CD4-positive, alpha-beta T cell treated with Interleukin-4 for 4 hours (primary cell): ENCODE measurements at regions not wholly inside any gene's neighbourhood (a gene's known extent, or its start where the extent isn't known, plus 50 kb on each side); places are given as distances from the start of the nearest gene placed in this dataset.

Experiments used
- DNase-seq: peaks from one replicate; pipeline ENCODE4 v3.0.0-alpha.2; 2020

- no peak for DNase-seq
Observed at GRCh38 chr9:29659736-29660135, 2086.5 kb upstream of the C9orf72 start.

- no peak for DNase-seq
Observed at GRCh38 chr9:29668732-29669131, 2095.5 kb upstream of the C9orf72 start.

- no peak for DNase-seq
Observed at GRCh38 chr9:29669613-29670012, 2096.3 kb upstream of the C9orf72 start.

GRCh38 chr9:29685531-29685930, 2112.2 kb upstream of the C9orf72 start:
- no peak for DNase-seq

- DNase-seq: no peak
Observed at GRCh38 chr9:29691145-29691544, 2117.9 kb upstream of the C9orf72 start.

GRCh38 chr9:29691758-29692407, 2118.6 kb upstream of the C9orf72 start:
- DNase-seq: no peak

- DNase-seq: no peak
Observed at GRCh38 chr9:29697011-29697410, 2123.7 kb upstream of the C9orf72 start.

- DNase-seq: no peak
Observed at GRCh38 chr9:29701559-29701958, 2128.3 kb upstream of the C9orf72 start.

- no peak for DNase-seq
Observed at GRCh38 chr9:29701971-29702370, 2128.7 kb upstream of the C9orf72 start.

- DNase-seq: no peak
Observed at GRCh38 chr9:29714860-29715259, 2141.6 kb upstream of the C9orf72 start.

GRCh38 chr9:29717631-29718030, 2144.3 kb upstream of the C9orf72 start:
- DNase-seq: no peak

GRCh38 chr9:29730163-29730562, 2156.9 kb upstream of the C9orf72 start:
- DNase-seq: no peak

- no peak for DNase-seq
Observed at GRCh38 chr9:29740518-29740917, 2167.2 kb upstream of the C9orf72 start.

- DNase-seq: no peak
Observed at GRCh38 chr9:29741169-29741568, 2167.9 kb upstream of the C9orf72 start.

- no peak for DNase-seq
Observed at GRCh38 chr9:29750062-29750461, 2176.8 kb upstream of the C9orf72 start.

GRCh38 chr9:29751226-29751625, 2177.9 kb upstream of the C9orf72 start:
- DNase-seq: no peak

- no peak for DNase-seq
Observed at GRCh38 chr9:29753638-29754037, 2180.4 kb upstream of the C9orf72 start.

GRCh38 chr9:29769019-29769418, 2195.7 kb upstream of the C9orf72 start:
- no peak for DNase-seq

- no peak for DNase-seq
Observed at GRCh38 chr9:29773676-29774075, 2200.4 kb upstream of the C9orf72 start.

- DNase-seq: no peak
Observed at GRCh38 chr9:29775491-29775890, 2202.2 kb upstream of the C9orf72 start.

- no peak for DNase-seq
Observed at GRCh38 chr9:29778281-29778849, 2205.1 kb upstream of the C9orf72 start.

- DNase-seq: no peak
Observed at GRCh38 chr9:29793970-29794369, 2220.7 kb upstream of the C9orf72 start.

GRCh38 chr9:29796291-29796952, 2223.1 kb upstream of the C9orf72 start:
- DNase-seq: no peak

- DNase-seq: no peak
Observed at GRCh38 chr9:29798599-29798998, 2225.3 kb upstream of the C9orf72 start.

GRCh38 chr9:29799227-29799626, 2225.9 kb upstream of the C9orf72 start:
- DNase-seq: no peak
